NCI-H1417 (cell line): ENCODE measurements at regions not wholly inside any gene's neighbourhood (a gene's known extent, or its start where the extent isn't known, plus 50 kb on each side); places are given as distances from the start of the nearest gene placed in this dataset.
"Not testable (repeated sequence)": the region's sequence is repeated elsewhere in the genome, so short reads cannot be mapped to it uniquely, and the experiment has no call there.

ENCODE experiments used
- DNase-seq, 3 experiments: peaks; one replicate each; lab custom pipeline; 2025; lab: John Stamatoyannopoulos, UW

- DNase-seq, result not testable (repeated sequence)
Measured at GRCh38 chr12:8282181-8282580, 54.8 kb upstream of the FAM90A1 start.

- not testable (repeated sequence) for DNase-seq
Measured at GRCh38 chr12:8285681-8286080, 58.3 kb upstream of the FAM90A1 start.

- DNase-seq, result not testable (repeated sequence)
Measured at GRCh38 chr12:8291764-8292163, 64.3 kb upstream of the FAM90A1 start.

GRCh38 chr12:8294662-8295061 lies 67.2 kb upstream of the FAM90A1 start:
- not testable (repeated sequence) for DNase-seq

GRCh38 chr12:8308611-8309010 lies 81.2 kb upstream of the FAM90A1 start:
- DNase-seq, result not testable (repeated sequence)

- not testable (repeated sequence) for DNase-seq
Measured at GRCh38 chr12:8315997-8316396, 88.6 kb upstream of the FAM90A1 start.

- not testable (repeated sequence) for DNase-seq
Measured at GRCh38 chr12:8317675-8318074, 90.3 kb upstream of the FAM90A1 start.

GRCh38 chr12:8320251-8320730 lies 92.9 kb upstream of the FAM90A1 start:
- not testable (repeated sequence) for DNase-seq

- not testable (repeated sequence) for DNase-seq
Measured at GRCh38 chr12:8320791-8321370, 93.5 kb upstream of the FAM90A1 start.

GRCh38 chr12:8325145-8325839 lies 97.9 kb upstream of the FAM90A1 start:
- not testable (repeated sequence) for DNase-seq

GRCh38 chr12:8328835-8329234 lies 101.4 kb upstream of the FAM90A1 start:
- not testable (repeated sequence) for DNase-seq

- not testable (repeated sequence) for DNase-seq
Measured at GRCh38 chr12:8332373-8332772, 105.0 kb upstream of the FAM90A1 start.

- not testable (repeated sequence) for DNase-seq
Measured at GRCh38 chr12:8351073-8351472, 104.7 kb upstream of the CLEC6A start.

GRCh38 chr12:8354741-8355140 lies 101.0 kb upstream of the CLEC6A start:
- not testable (repeated sequence) for DNase-seq

- not testable (repeated sequence) for DNase-seq
Measured at GRCh38 chr12:8355531-8355930, 100.2 kb upstream of the CLEC6A start.

GRCh38 chr12:8373744-8374143 lies 82.0 kb upstream of the CLEC6A start:
- DNase-seq, result not testable (repeated sequence)

GRCh38 chr12:8375122-8375521 lies 80.6 kb upstream of the CLEC6A start:
- not testable (repeated sequence) for DNase-seq

GRCh38 chr12:8377756-8378155 lies 78.0 kb upstream of the CLEC6A start:
- DNase-seq, result not testable (repeated sequence)

- DNase-seq, result not testable (repeated sequence)
Measured at GRCh38 chr12:8382556-8382955, 73.2 kb upstream of the CLEC6A start.

- not testable (repeated sequence) for DNase-seq
Measured at GRCh38 chr12:8384686-8385085, 71.1 kb upstream of the CLEC6A start.

GRCh38 chr12:8385431-8385830 lies 70.3 kb upstream of the CLEC6A start:
- not testable (repeated sequence) for DNase-seq

GRCh38 chr12:8386661-8387060 lies 69.1 kb upstream of the CLEC6A start:
- DNase-seq, result not testable (repeated sequence)

- not testable (repeated sequence) for DNase-seq
Measured at GRCh38 chr12:8389296-8389695, 66.5 kb upstream of the CLEC6A start.
